ENCODE measurements at regions not wholly inside any gene's neighbourhood (a gene's known extent, or its start where the extent isn't known, plus 50 kb on each side); places are given as distances from the start of the nearest gene placed in this dataset.

GRCh38 chr4:187417721-187418120 is 577.9 kb upstream of the ZFP42 start:
- DNase-seq (no peak), ATAC-seq (ENCODE audit: low read depth) (no peak)
- Mint-ChIP-seq H3K4me3 (no peak overlapping the region), H3K27me3 (no peaks in the 10 kb centered on the region), H3K9me3 (ENCODE audit: insufficient read depth) (peaks cover 3% of the 10 kb centered on the region), H3K27ac (no peak overlapping the region), H3K4me1 (no peaks in the 10 kb centered on the region)
- Histone ChIP-seq H4K20me1 (ENCODE audit: control insufficient read depth, insufficient read depth, low read length, poor library complexity, severe bottlenecking) (no peaks in the 10 kb centered on the region), H3K9ac (ENCODE audit: low read length) (no peak overlapping the region), H3K36me3 (replicated peaks in 1 of 2; ENCODE audit: control extremely low read depth in 1 of 2, control insufficient read depth in 1 of 2, extremely low read depth in 1 of 2, insufficient read depth in 2 of 2, low read length in 1 of 2) (no peaks in the 10 kb centered on the region), H3K4me2 (replicated peaks; ENCODE audit: low read depth, low read length, poor library complexity, severe bottlenecking) (no peak overlapping the region), H2AFZ (ENCODE audit: insufficient read depth, low read depth, low read length, poor library complexity, severe bottlenecking) (no peak overlapping the region), H3K4me3 (ENCODE audit: control extremely low read depth in 1 of 5, extremely low read depth in 1 of 5, insufficient read depth in 1 of 5, low read depth in 2 of 5, low read length in 4 of 5) (no peak overlapping the region), H3K4me1 (ENCODE audit: control insufficient read depth in 2 of 2, insufficient read depth in 2 of 2, low read length in 2 of 2) (no peaks in the 10 kb centered on the region), H3K79me2 (ENCODE audit: control insufficient read depth, insufficient read depth, low read length) (no peaks in the 10 kb centered on the region), H3K9me3 (ENCODE audit: control extremely low read depth in 1 of 3, control insufficient read depth in 2 of 3, insufficient read depth in 1 of 3, low read length in 2 of 3) (peaks cover 0 to 14% (median 0%) of the 10 kb centered on the region in 3 donors), H3K27ac (ENCODE audit: low read length in 2 of 2) (no peak overlapping the region), H3K27me3 (replicated peaks in 1 of 4; ENCODE audit: control extremely low read depth in 1 of 4, control insufficient read depth in 3 of 4, insufficient read depth in 4 of 4, low read length in 3 of 4) (no peaks in the 10 kb centered on the region)
- ChIA-PET CTCF (no interaction called here), POLR2A (no interaction called here)
- TF ChIP-seq CTCF (IDR thresholded peaks at IDR 0.05) (no peak), EZH2 (IDR thresholded peaks at IDR 0.05; ENCODE audit: borderline replicate concordance, insufficient read depth, low read depth, low read length, poor library complexity, severe bottlenecking) (no peak)
- intact Hi-C loops (cut with micrococcal nuclease) = no loop called here
- WGBS (ENCODE audit: insufficient coverage) = no CpG with 5 or more reads among the region's 3 CpGs

GRCh38 chr4:187422655-187423054 is 572.9 kb upstream of the ZFP42 start:
- Histone ChIP-seq H2AFZ (ENCODE audit: insufficient read depth, low read depth, low read length, poor library complexity, severe bottlenecking) (no peak overlapping the region), H3K79me2 (ENCODE audit: control insufficient read depth, insufficient read depth, low read length) (no peaks in the 10 kb centered on the region), H3K4me1 (ENCODE audit: control insufficient read depth in 2 of 2, insufficient read depth in 2 of 2, low read length in 2 of 2) (no peaks in the 10 kb centered on the region), H3K27ac (ENCODE audit: low read length in 2 of 2) (no peak overlapping the region), H4K20me1 (ENCODE audit: control insufficient read depth, insufficient read depth, low read length, poor library complexity, severe bottlenecking) (no peaks in the 10 kb centered on the region), H3K27me3 (replicated peaks in 1 of 4; ENCODE audit: control extremely low read depth in 1 of 4, control insufficient read depth in 3 of 4, insufficient read depth in 4 of 4, low read length in 3 of 4) (no peaks in the 10 kb centered on the region), H3K9ac (ENCODE audit: low read length) (no peak overlapping the region), H3K9me3 (ENCODE audit: control extremely low read depth in 1 of 3, control insufficient read depth in 2 of 3, insufficient read depth in 1 of 3, low read length in 2 of 3) (peaks cover 0 to 19% (median 0%) of the 10 kb centered on the region in 3 donors), H3K4me2 (replicated peaks; ENCODE audit: low read depth, low read length, poor library complexity, severe bottlenecking) (no peak overlapping the region), H3K4me3 (ENCODE audit: control extremely low read depth in 1 of 5, extremely low read depth in 1 of 5, insufficient read depth in 1 of 5, low read depth in 2 of 5, low read length in 4 of 5) (no peak overlapping the region), H3K36me3 (replicated peaks in 1 of 2; ENCODE audit: control extremely low read depth in 1 of 2, control insufficient read depth in 1 of 2, extremely low read depth in 1 of 2, insufficient read depth in 2 of 2, low read length in 1 of 2) (no peaks in the 10 kb centered on the region)
- DNase-seq (no peak), ATAC-seq (ENCODE audit: low read depth) (no peak)
- Mint-ChIP-seq H3K4me3 (no peak overlapping the region), H3K4me1 (no peaks in the 10 kb centered on the region), H3K9me3 (ENCODE audit: insufficient read depth) (peaks cover 4% of the 10 kb centered on the region), H3K27me3 (no peaks in the 10 kb centered on the region), H3K27ac (no peak overlapping the region)
- TF ChIP-seq EZH2 (IDR thresholded peaks at IDR 0.05; ENCODE audit: borderline replicate concordance, insufficient read depth, low read depth, low read length, poor library complexity, severe bottlenecking) (no peak), CTCF (IDR thresholded peaks at IDR 0.05) (no peak)
- ChIA-PET POLR2A (no interaction called here), CTCF (no interaction called here)
- intact Hi-C loops (cut with micrococcal nuclease) = no loop called here
- WGBS (ENCODE audit: insufficient coverage) = 94% methylated on average over 3 of the region's 3 CpGs

Measured in B cell (primary cell).